HCT116 (cell line): ENCODE measurements at regions not wholly inside any gene's neighbourhood (a gene's known extent, or its start where the extent isn't known, plus 50 kb on each side); places are given as distances from the start of the nearest gene placed in this dataset.

Source experiments
- CTCF ChIP-seq, 3 experiments: fragments of 200-600 bp in 1 of 3; sonication (generic) in 1 of 3; IDR thresholded peaks in 2 of 3; conservative IDR thresholded peaks in 1 of 3; 2 replicates each; pipeline ENCODE4 v1.5.1; 2012 to 2017; ENCODE audit warnings: low read depth in 2 of 3, low read length in 2 of 3, antibody characterized with exemption in 1 of 3, borderline replicate concordance in 1 of 3, control low read depth in 1 of 3, mild to moderate bottlenecking in 1 of 3, mixed read lengths in 1 of 3, mixed run types in 1 of 3, moderate library complexity in 1 of 3; ENCODE audit not compliant: insufficient read depth in 1 of 3
- ELF1 ChIP-seq: IDR thresholded peaks from 2 replicates; pipeline ENCODE4 v1.6.1; 2012; ENCODE audit warnings: low read depth, borderline replicate concordance
- EZH2 ChIP-seq: fragments of 200-600 bp; sonication (generic); IDR thresholded peaks from 2 replicates; pipeline ENCODE4 v1.6.1; 2017; ENCODE audit warnings: antibody characterized with exemption, mixed run types
- JUND ChIP-seq: IDR thresholded peaks from 2 replicates; pipeline ENCODE4 v1.6.1; 2012
- POLR2A ChIP-seq: IDR thresholded peaks from 2 replicates; pipeline ENCODE4 v1.7.0; 2011; ENCODE audit warnings: borderline replicate concordance; ENCODE audit not compliant: insufficient read depth, insufficient read length; ENCODE audit errors: extremely low read depth
- POLR2AphosphoS5 ChIP-seq: IDR thresholded peaks from 2 replicates; pipeline ENCODE4 v1.6.1; 2011; ENCODE audit warnings: mild to moderate bottlenecking, low read depth, low read length, moderate library complexity
- RAD21 ChIP-seq: IDR thresholded peaks from 2 replicates; pipeline ENCODE4 v1.6.1; 2012; ENCODE audit warnings: low read depth, mild to moderate bottlenecking
- REST ChIP-seq: IDR thresholded peaks from 2 replicates; pipeline ENCODE4 v1.6.1; 2012; ENCODE audit warnings: low read depth
- SP1 ChIP-seq: IDR thresholded peaks from 2 replicates; pipeline ENCODE4 v1.6.1; 2012; ENCODE audit warnings: low read depth
- TCF7L2 ChIP-seq: IDR thresholded peaks from 2 replicates; pipeline ENCODE4 v1.7.0; 2011; ENCODE audit warnings: borderline replicate concordance, inconsistent platforms; ENCODE audit not compliant: insufficient read depth, insufficient read length; ENCODE audit errors: extremely low read depth
- YY1 ChIP-seq: IDR thresholded peaks from 2 replicates; pipeline ENCODE4 v1.6.1; 2011; ENCODE audit warnings: low read length, low read depth, moderate library complexity, mild to moderate bottlenecking; ENCODE audit not compliant: insufficient replicate concordance; ENCODE audit errors: extremely low read depth
- ZBTB33 ChIP-seq: IDR thresholded peaks from 2 replicates; pipeline ENCODE4 v1.6.1; 2011; ENCODE audit warnings: mild to moderate bottlenecking, low read length, moderate library complexity; ENCODE audit not compliant: insufficient replicate concordance; ENCODE audit errors: extremely low read depth
- ZFX ChIP-seq: fragments of 450-650 bp; IDR thresholded peaks from 2 replicates; pipeline ENCODE4 v1.6.1; 2017
- ZNF274 ChIP-seq: fragments of 200-500 bp; sonication (Bioruptor generic); IDR thresholded peaks from 2 replicates; pipeline ENCODE4 v1.6.1; 2014; ENCODE audit warnings: mild to moderate bottlenecking, low read depth, low read length, inconsistent platforms

- TF ChIP-seq POLR2A (no peak), CTCF (IDR thresholded peaks at IDR 0.05 in 2 of 3, conservative IDR thresholded peaks at IDR 0.05 in 1 of 3; ENCODE audit: borderline replicate concordance in 1 of 3, insufficient read depth in 1 of 3, low read depth in 2 of 3, low read length in 2 of 3) (no peak), EZH2 (no peak), RAD21 (no peak), ELF1 (no peak), REST (no peak), SP1 (no peak), ZFX (no peak), ZBTB33 (no peak), JUND (no peak), POLR2AphosphoS5 (no peak), TCF7L2 (no peak), YY1 (no peak), ZNF274 (no peak)
Observed at GRCh38 chr9:20117482-20117881, 328.6 kb upstream of the SLC24A2 start.
